Ishikawa (cell line): ENCODE measurements at regions not wholly inside any gene's neighbourhood (a gene's known extent, or its start where the extent isn't known, plus 50 kb on each side); places are given as distances from the start of the nearest gene placed in this dataset.

Source experiments
- CEBPB ChIP-seq: IDR thresholded peaks from 2 replicates; pipeline ENCODE4 v1.6.1; 2012
- CREB1 ChIP-seq: IDR thresholded peaks from 2 replicates; pipeline ENCODE4 v1.6.1; 2012; ENCODE audit warnings: low read depth
- EGR1 ChIP-seq: IDR thresholded peaks from 2 replicates; pipeline ENCODE4 v1.6.1; 2012
- EP300 ChIP-seq: IDR thresholded peaks from 2 replicates; pipeline ENCODE4 v1.6.1; 2012; ENCODE audit warnings: borderline replicate concordance
- FOXM1 ChIP-seq: IDR thresholded peaks from 2 replicates; pipeline ENCODE4 v1.6.1; 2012; ENCODE audit warnings: low read depth, borderline replicate concordance
- NFIC ChIP-seq: IDR thresholded peaks from 2 replicates; pipeline ENCODE4 v1.6.1; 2012
- RAD21 ChIP-seq: IDR thresholded peaks from 2 replicates; pipeline ENCODE4 v1.6.1; 2012; ENCODE audit warnings: low read depth
- TAF1 ChIP-seq: IDR thresholded peaks from 2 replicates; pipeline ENCODE4 v1.6.1; 2012; ENCODE audit warnings: low read depth, mild to moderate bottlenecking
- TCF12 ChIP-seq: IDR thresholded peaks from 2 replicates; pipeline ENCODE4 v1.6.1; 2012; ENCODE audit warnings: low read depth
- TEAD4 ChIP-seq: IDR thresholded peaks from 2 replicates; pipeline ENCODE4 v1.6.1; 2012
- YY1 ChIP-seq: IDR thresholded peaks from 2 replicates; pipeline ENCODE4 v1.6.1; 2012; ENCODE audit warnings: low read depth
- ZBTB7A ChIP-seq: IDR thresholded peaks from 2 replicates; pipeline ENCODE4 v1.6.1; 2012; ENCODE audit warnings: low read depth
- TF ChIP-seq, protein P1 (sequence below): IDR thresholded peaks from 2 replicates; pipeline ENCODE4 v1.6.1; 2012
- TF ChIP-seq, protein P2 (sequence below): IDR thresholded peaks from 2 replicates; pipeline ENCODE4 v1.6.1; 2012
- TF ChIP-seq, protein P3 (sequence below): IDR thresholded peaks from 2 replicates; pipeline ENCODE4 v1.6.1; 2012; ENCODE audit warnings: low read depth, mild to moderate bottlenecking

DNA sequence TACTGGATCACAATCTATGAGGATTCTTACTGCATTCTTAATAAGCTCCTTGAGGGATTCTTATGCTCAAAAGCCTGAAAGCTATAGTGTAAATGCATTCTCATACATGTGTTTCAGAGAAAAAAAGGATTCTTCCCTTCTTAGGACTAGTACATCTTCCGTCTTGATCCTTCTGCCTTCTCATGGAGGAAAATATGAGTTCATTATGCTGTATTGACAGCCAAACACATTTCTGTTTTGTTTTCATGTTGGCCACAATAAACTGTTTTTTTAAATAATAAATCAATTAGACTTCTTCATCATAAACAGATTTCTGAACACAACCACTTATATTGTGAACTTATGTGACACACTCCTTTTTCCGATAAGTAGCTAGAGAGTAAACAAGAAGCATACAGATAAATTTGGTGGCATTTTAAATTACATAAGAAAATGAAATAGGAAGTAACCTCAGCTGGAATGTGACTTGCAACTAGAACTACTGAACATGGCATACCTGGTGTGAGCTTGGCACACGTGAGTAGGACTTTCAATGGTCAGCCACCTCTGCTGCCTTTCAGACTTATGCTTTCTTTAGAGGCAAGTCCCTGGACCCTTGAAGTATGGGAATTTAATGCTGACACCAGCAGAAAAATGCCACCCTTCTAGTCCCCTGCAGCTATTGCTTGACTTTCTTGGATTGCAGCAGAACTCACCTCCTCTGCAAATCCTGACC, 350.4 kb downstream of the BCKDHB start:
- TF ChIP-seq EP300 (no peak), CEBPB (0 out of 2 replicates have a peak, but pooled peaks have one; percentile 23), EGR1 (no peak), NFIC (no peak)

DNA sequence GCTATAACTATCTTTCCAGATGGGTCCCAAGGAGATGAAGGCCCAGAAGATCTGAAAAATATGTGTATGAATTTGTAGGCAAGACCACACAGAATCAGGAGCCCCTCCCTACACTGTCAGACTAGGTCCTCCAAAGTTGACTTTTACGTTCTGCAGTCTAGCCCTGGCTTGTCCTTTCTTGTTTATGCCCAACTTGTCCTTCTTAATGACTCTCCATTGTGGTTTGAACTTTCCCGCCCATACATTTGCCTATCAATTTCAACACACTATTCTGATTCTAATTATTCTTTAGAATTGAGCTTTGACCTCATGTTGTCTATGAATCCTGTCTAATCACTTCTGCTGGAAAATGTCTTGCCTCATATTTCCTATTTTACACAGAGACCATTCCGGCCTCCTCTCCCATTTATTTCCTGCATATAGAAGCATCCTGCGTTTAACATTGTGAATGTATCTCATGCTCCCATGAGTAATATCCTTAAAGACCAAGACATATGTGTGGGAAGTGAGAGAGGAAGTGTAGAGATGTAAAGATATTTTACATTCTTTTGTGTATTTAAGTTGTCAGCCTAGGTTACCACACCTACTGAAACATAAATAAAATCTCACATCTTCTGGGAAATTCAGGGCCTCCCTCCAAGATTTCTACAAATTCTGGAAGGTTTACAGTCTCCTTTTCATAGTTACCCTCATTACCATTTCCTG, 348.3 kb downstream of the BCKDHB start:
- TF ChIP-seq, protein P1, sequence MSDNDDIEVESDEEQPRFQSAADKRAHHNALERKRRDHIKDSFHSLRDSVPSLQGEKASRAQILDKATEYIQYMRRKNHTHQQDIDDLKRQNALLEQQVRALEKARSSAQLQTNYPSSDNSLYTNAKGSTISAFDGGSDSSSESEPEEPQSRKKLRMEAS: no peak
- TF ChIP-seq FOXM1 (no peak), NFIC (no peak), CEBPB (no peak), YY1 (no peak)
- TF ChIP-seq, protein P2, sequence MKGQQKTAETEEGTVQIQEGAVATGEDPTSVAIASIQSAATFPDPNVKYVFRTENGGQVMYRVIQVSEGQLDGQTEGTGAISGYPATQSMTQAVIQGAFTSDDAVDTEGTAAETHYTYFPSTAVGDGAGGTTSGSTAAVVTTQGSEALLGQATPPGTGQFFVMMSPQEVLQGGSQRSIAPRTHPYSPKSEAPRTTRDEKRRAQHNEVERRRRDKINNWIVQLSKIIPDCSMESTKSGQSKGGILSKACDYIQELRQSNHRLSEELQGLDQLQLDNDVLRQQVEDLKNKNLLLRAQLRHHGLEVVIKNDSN: no peak
- TF ChIP-seq, protein P3, sequence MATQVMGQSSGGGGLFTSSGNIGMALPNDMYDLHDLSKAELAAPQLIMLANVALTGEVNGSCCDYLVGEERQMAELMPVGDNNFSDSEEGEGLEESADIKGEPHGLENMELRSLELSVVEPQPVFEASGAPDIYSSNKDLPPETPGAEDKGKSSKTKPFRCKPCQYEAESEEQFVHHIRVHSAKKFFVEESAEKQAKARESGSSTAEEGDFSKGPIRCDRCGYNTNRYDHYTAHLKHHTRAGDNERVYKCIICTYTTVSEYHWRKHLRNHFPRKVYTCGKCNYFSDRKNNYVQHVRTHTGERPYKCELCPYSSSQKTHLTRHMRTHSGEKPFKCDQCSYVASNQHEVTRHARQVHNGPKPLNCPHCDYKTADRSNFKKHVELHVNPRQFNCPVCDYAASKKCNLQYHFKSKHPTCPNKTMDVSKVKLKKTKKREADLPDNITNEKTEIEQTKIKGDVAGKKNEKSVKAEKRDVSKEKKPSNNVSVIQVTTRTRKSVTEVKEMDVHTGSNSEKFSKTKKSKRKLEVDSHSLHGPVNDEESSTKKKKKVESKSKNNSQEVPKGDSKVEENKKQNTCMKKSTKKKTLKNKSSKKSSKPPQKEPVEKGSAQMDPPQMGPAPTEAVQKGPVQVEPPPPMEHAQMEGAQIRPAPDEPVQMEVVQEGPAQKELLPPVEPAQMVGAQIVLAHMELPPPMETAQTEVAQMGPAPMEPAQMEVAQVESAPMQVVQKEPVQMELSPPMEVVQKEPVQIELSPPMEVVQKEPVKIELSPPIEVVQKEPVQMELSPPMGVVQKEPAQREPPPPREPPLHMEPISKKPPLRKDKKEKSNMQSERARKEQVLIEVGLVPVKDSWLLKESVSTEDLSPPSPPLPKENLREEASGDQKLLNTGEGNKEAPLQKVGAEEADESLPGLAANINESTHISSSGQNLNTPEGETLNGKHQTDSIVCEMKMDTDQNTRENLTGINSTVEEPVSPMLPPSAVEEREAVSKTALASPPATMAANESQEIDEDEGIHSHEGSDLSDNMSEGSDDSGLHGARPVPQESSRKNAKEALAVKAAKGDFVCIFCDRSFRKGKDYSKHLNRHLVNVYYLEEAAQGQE: no peak

DNA sequence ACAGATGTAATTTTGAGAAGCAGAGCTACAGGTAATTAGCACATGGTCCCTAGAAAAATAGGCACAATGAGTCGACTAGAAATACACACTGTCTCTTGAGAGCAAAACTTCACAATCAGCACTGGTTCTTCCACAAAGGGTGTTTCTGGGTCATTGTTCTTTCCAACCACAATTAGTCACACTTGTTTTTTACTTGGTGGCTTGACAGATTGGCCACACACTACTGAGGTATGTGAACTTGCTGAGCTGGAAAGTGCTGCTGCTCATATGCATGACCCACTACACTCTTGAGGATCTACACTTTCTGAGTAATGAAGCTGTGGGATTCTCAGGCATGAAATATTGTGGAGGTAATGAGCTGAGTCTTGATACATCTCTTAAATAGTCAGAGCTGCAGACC, 347.7 kb downstream of the BCKDHB start:
- TF ChIP-seq FOXM1: no peak
- TF ChIP-seq TEAD4: peak; percentile 64
- TF ChIP-seq CEBPB: no peak
- 0 out of 2 replicates have a peak, but pooled peaks have one; percentile 35 for TF ChIP-seq EP300
- TF ChIP-seq EGR1: no peak
- TF ChIP-seq, protein P3: no peak
- TF ChIP-seq YY1: no peak
- peak; percentile 61 for TF ChIP-seq NFIC
- no peak for TF ChIP-seq TAF1
- TF ChIP-seq, protein P1: no peak
- TF ChIP-seq TCF12: peak; percentile 57; the same call in 1 of the 2 replicates
- no peak for TF ChIP-seq CREB1
- TF ChIP-seq RAD21: no peak
- TF ChIP-seq ZBTB7A: no peak
- TF ChIP-seq, protein P2: no peak

DNA sequence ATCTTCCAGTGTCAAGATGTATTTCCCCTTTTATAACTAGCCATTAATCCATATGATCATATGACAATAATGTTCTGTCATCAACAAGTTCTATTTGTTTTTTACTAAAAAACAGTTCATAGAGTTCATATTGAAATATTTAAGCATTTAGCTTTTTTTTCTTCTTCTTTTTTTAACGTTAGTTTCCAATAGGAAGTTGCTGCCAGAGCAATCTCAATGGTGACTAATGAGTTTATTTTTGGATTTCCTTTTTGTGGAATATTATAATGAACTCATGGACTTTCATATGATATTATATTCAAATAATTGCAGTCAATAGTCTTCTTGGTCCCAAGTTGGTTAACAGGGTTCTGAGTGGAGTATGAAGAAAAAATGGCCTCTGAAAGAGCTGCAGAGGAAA, 343.3 kb downstream of the BCKDHB start:
- TF ChIP-seq NFIC (no peak), ZBTB7A (no peak), FOXM1 (no peak), CEBPB (no peak), CREB1 (no peak)
- TF ChIP-seq, protein P1: no peak
- TF ChIP-seq, protein P2: no peak

DNA sequence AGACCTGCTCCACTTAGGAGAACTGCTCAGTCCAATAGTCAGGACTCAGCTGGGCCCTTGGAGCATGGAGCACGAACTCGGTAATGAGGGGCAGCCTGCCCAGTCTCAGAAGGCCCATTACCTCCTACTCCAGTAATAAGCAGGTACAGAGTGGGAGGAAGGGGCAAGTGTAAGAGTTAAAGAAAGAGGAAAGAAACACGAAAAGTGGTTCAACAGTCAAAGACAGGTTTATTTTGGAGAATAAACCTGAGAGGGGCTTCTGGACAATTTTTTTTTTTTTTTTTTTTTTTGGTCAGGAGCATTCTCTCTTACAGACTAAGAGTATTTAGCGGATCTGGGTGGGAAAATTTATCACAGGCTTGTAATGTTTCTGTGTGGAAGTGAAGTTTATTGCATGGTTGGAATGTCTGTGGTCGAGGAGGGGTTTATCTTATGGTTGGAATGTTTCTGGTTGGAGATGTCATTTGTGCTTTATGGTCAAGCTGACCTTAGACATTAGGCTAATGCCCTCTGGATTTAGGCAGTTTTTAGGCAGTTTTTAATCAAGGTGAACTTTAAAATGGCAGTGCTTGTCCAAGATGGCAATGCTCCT, 340.1 kb downstream of the BCKDHB start:
- TF ChIP-seq CREB1 (no peak), ZBTB7A (no peak), CEBPB (no peak)
- TF ChIP-seq, protein P3: no peak
- TF ChIP-seq, protein P2: no peak
